Sigmoid colon (tissue), 6 donors: ENCODE measurements at regions not wholly inside any gene's neighbourhood (a gene's known extent, or its start where the extent isn't known, plus 50 kb on each side); places are given as distances from the start of the nearest gene placed in this dataset.

Experiments used
- DNase-seq: peaks from one replicate; pipeline ENCODE4 v3.0.0-alpha.2; 2019
- H3K27ac ChIP-seq, 4 donors: fragments of 200-600 bp; sonication (generic); one replicate each; pipeline ENCODE4 v1.5.1; 2016 to 2019; ENCODE audit warnings: mild to moderate bottlenecking in 1 of 4
- H3K27me3 ChIP-seq, 3 donors: fragments of 200-600 bp; sonication (generic); one replicate each; pipeline ENCODE4 v1.5.1; 2019; ENCODE audit warnings: mild to moderate bottlenecking in 1 of 3
- H3K36me3 ChIP-seq, 4 donors: fragments of 200-600 bp; sonication (generic); one replicate each; pipeline ENCODE4 v1.5.1; 2016 to 2019
- H3K4me1 ChIP-seq, 4 donors: fragments of 200-600 bp; sonication (generic); one replicate each; pipeline ENCODE4 v1.5.1; 2017 to 2019
- H3K4me3 ChIP-seq, 4 donors: fragments of 200-600 bp; sonication (generic); one replicate each; pipeline ENCODE4 v1.5.1; 2017 to 2019; ENCODE audit warnings: mild to moderate bottlenecking in 2 of 4, moderate library complexity in 1 of 4
- H3K9me3 ChIP-seq, 4 donors: fragments of 200-600 bp in 3 of 4; sonication (generic) in 3 of 4; one replicate each; pipeline versions ENCODE4 v1.5.1 to v1.6.1; 2013 to 2019
- EP300 ChIP-seq, 4 donors: sonication (generic); formaldehyde crosslinking; IDR thresholded peaks; one replicate each; pipeline ENCODE4 v1.6.1; 2017; ENCODE audit warnings: antibody characterized with exemption in 4 of 4
- POLR2A ChIP-seq, 2 donors: fragments of 450-650 bp; IDR thresholded peaks; one replicate each; pipeline ENCODE4 v1.6.1; 2016; ENCODE audit warnings: antibody characterized with exemption in 2 of 2, mild to moderate bottlenecking in 2 of 2, moderate library complexity in 2 of 2
- POLR2AphosphoS5 ChIP-seq, 4 donors: sonication (generic); formaldehyde crosslinking; IDR thresholded peaks; one replicate each; pipeline ENCODE4 v1.6.1; 2017; ENCODE audit warnings: antibody characterized with exemption in 4 of 4
- WGBS, 2 donors: extraction: QIAGEN DNeasy Blood & Tissue Kit; methylation state at CpG; one replicate each; pipeline ENCODE4 v1.1.7; 2013; 5-methylcytosine and 5-hydroxymethylcytosine counted together
- intact Hi-C: fragments of 100-400 bp; cut with DNase I; formaldehyde crosslinking; loops from one replicate; pipeline ENCODE4 v1.15.1; 2023
- TF ChIP-seq, protein P1 (sequence below), 4 experiments: fragments of 450-650 bp in 3 of 4; fragments of 200-600 bp in 1 of 4; IDR thresholded peaks; one replicate each; pipeline ENCODE4 v1.5.1; 2016 to 2019; ENCODE audit warnings: antibody characterized with exemption in 4 of 4, mild to moderate bottlenecking in 3 of 4, moderate library complexity in 2 of 4
- donor health status: healthy with polysubstance abuse.
- donor health status: healthy.

DNA sequence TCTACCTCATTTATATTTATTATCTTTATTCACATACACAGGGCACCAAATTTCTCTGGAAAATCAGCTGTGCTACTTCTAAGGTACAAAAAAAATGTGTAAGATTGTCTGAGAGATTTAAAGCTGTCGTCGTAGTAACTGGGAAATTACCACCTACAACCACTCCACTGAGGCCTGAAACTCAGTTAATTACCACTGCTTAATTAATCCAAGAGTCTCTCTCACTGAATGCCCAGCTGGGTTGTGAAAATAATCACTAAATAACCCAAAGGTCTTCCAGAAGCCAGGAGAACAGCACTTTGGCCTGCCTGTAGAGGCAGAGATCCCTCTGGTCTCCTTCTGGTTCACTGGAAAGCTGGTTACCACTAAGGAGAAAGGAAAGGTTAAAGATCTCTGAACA lies 207.2 kb upstream of the TMPO start:
- H3K9me3 ChIP-seq = no peaks in the 10 kb centered on the region
- no peaks in the 10 kb centered on the region for H3K36me3 ChIP-seq
- DNase-seq = no peak
- 82 to 87% methylated on average over 2 of the region's 2 CpGs for WGBS, 2 donors
- H3K4me3 ChIP-seq = no peak overlapping the region
- intact Hi-C loops = no loop called here
- H3K4me1 ChIP-seq = no peaks in the 10 kb centered on the region
- no peak for TF ChIP-seq POLR2AphosphoS5 (IDR thresholded peaks at IDR 0.05)
- TF ChIP-seq POLR2A (IDR thresholded peaks at IDR 0.05) = no peak
- TF ChIP-seq EP300 (IDR thresholded peaks at IDR 0.05) = no peak
- TF ChIP-seq, protein P1, sequence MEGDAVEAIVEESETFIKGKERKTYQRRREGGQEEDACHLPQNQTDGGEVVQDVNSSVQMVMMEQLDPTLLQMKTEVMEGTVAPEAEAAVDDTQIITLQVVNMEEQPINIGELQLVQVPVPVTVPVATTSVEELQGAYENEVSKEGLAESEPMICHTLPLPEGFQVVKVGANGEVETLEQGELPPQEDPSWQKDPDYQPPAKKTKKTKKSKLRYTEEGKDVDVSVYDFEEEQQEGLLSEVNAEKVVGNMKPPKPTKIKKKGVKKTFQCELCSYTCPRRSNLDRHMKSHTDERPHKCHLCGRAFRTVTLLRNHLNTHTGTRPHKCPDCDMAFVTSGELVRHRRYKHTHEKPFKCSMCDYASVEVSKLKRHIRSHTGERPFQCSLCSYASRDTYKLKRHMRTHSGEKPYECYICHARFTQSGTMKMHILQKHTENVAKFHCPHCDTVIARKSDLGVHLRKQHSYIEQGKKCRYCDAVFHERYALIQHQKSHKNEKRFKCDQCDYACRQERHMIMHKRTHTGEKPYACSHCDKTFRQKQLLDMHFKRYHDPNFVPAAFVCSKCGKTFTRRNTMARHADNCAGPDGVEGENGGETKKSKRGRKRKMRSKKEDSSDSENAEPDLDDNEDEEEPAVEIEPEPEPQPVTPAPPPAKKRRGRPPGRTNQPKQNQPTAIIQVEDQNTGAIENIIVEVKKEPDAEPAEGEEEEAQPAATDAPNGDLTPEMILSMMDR (IDR thresholded peaks at IDR 0.05) = no peak
- no peaks in the 10 kb centered on the region for H3K27me3 ChIP-seq
- no peak overlapping the region for H3K27ac ChIP-seq

DNA sequence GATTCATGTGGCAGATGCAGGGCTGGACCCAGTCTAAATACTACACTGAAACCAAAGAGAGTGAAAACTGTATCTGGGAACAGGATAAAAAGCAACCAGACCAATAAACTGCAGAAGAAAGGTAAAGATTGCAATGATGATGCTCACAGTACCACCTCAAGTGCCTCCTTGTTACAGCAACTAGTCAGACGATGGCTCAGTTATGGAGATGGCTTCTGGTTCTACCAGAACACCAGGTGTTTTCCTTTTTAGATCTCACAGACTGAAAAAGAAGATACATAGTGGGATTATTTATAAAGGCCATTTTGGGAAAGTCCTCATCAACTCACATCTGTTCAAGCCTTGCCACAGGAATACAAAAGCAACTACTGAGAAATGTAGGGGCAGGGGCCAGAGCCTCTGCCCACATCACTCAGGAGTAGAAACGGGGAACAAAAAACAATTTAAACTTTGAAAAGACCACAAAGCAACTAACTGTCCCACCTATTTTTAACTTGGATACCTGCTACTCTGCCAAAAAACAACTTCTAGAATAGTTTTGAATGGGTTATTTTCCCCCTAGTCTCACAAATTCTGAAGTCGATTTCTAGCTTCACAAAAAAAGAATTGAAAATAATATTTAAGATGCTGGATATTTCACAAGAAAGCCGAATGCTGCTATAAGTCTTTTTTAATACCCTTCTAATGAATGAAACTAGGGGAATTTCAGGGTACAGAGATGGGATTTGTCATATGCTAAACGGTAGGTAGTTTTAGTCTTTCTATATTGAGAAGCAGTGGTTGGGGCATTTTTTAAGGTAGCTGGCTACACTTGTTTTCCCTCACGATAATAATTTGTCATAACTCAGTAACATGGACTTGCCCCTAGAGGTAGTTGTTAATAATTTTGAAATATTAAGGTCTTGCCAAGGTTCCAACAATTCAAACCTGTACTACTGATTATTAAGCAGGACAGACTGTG lies 197.2 kb upstream of the TMPO start:
- no peak for DNase-seq
- H3K9me3 ChIP-seq = no peaks in the 10 kb centered on the region
- no peaks in the 10 kb centered on the region for H3K4me1 ChIP-seq
- no peaks in the 10 kb centered on the region for H3K27me3 ChIP-seq
- intact Hi-C loops = no loop called here
- no peaks in the 10 kb centered on the region for H3K36me3 ChIP-seq
- no peak overlapping the region for H3K4me3 ChIP-seq
- no peak for TF ChIP-seq EP300 (IDR thresholded peaks at IDR 0.05)
- TF ChIP-seq, protein P1 (IDR thresholded peaks at IDR 0.05) = no peak
- TF ChIP-seq POLR2A (IDR thresholded peaks at IDR 0.05) = no peak
- no peak for TF ChIP-seq POLR2AphosphoS5 (IDR thresholded peaks at IDR 0.05)
- no peak overlapping the region for H3K27ac ChIP-seq
- WGBS, 2 donors = 74 to 77% methylated on average over 6 of the region's 6 CpGs

DNA sequence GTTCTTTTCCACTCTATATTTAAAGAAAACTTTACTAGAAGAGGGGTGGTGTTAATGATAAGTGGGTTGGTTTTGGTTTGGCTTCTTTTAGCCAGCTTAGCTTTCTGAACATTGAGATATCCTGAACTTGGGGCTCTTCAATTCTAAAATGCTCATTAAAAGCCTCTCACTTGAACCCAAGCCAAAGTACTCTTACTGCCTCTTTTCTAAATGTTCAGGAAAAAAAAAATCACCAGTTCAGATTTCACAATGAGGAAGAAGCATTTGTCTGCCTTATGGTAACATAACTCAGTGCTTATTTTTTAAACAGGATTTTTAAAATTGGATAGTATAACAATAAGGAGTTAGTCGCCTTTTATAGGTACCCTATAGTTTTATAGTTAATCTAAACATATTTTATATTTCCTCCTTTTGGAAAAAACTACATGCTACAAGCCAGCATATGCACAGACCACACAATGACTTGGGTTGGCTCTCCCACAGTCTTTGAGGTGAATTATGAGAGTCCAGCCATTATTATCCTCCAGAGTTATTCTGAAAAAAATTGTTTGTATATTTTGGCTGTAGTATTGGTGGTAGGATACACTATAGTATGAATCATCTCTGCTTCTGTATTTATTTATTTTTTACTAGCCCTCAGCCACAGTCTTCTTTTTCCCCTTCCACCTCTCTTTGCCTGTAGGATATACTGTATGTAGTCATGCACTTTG lies 195.5 kb upstream of the TMPO start:
- WGBS, 2 donors = 7 to 63% methylated on average over 1 of the region's 1 CpG
- intact Hi-C loops = no loop called here

DNA sequence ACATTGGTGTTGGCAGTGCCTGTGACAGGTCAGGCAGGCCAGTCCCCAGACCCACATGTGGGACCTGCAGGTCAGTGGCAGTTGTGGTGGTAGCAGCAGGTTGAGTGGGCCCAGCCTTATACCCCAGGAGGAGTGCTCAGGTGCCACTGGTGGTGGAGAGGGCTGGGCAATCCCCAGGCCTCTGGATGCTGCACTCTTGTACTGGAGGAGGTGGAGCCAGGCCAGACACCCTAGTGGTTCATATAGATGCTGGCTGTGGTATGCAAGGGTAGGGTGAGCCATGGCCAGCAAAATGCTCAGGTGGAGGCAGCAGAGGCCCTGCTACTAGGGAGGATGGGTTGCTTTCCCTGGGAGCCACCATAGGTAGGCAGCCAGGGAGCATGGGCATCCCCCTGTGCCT lies 190.4 kb upstream of the TMPO start:
- intact Hi-C loops = no loop called here
- TF ChIP-seq POLR2AphosphoS5 (IDR thresholded peaks at IDR 0.05) (no peak), EP300 (IDR thresholded peaks at IDR 0.05) (no peak), POLR2A (IDR thresholded peaks at IDR 0.05) (no peak)
- TF ChIP-seq, protein P1 (IDR thresholded peaks at IDR 0.05) = no peak
- no peaks in the 10 kb centered on the region for H3K27me3 ChIP-seq
- no peaks in the 10 kb centered on the region for H3K36me3 ChIP-seq
- no peaks in the 10 kb centered on the region for H3K4me1 ChIP-seq
- no peak for DNase-seq
- H3K9me3 ChIP-seq = no peaks in the 10 kb centered on the region
- H3K4me3 ChIP-seq = no peak overlapping the region
- H3K27ac ChIP-seq = no peak overlapping the region

More for the DNA sequence above, 195.5 kb upstream of the TMPO start:
- no peaks in the 10 kb centered on the region for H3K4me1 ChIP-seq
- no peaks in the 10 kb centered on the region for H3K36me3 ChIP-seq
- DNase-seq = no peak
- no peaks in the 10 kb centered on the region for H3K9me3 ChIP-seq
- no peak overlapping the region for H3K4me3 ChIP-seq
- H3K27ac ChIP-seq = no peak overlapping the region
- H3K27me3 ChIP-seq = no peaks in the 10 kb centered on the region
- TF ChIP-seq POLR2AphosphoS5 (IDR thresholded peaks at IDR 0.05) = no peak

DNA sequence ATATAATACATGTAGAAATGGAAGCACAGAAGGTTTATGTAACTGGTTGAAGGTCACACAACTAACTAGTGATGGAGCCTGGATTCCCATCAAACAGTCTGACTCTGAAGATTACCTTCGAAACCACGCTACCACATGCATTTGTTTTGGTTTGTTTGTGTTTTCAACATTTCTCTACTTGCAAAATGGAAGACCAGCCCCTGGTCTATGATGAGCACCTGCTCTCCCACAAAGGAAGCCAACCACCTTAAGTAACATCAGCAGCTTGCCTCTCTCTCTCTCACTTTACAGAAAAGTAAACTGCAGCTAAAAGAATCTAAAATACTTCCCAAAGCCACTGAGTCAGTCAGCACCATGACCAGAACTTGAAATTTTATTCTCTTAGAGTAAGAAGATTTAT lies 186.9 kb upstream of the TMPO start:
- Histone ChIP-seq H3K27ac (no peak overlapping the region), H3K36me3 (no peaks in the 10 kb centered on the region), H3K4me1 (no peaks in the 10 kb centered on the region), H3K4me3 (no peak overlapping the region), H3K27me3 (no peaks in the 10 kb centered on the region), H3K9me3 (no peaks in the 10 kb centered on the region)
- no peak for DNase-seq
- TF ChIP-seq EP300 (IDR thresholded peaks at IDR 0.05) = no peak
- TF ChIP-seq POLR2A (IDR thresholded peaks at IDR 0.05) = no peak
- no peak for TF ChIP-seq POLR2AphosphoS5 (IDR thresholded peaks at IDR 0.05)
- TF ChIP-seq, protein P1 (IDR thresholded peaks at IDR 0.05) = no peak
- intact Hi-C loops = no loop called here
- 85 to 90% methylated on average over 2 of the region's 2 CpGs for WGBS, 2 donors
